ENCODE measurements at regions not wholly inside any gene's neighbourhood (a gene's known extent, or its start where the extent isn't known, plus 50 kb on each side); places are given as distances from the start of the nearest gene placed in this dataset.

DNA sequence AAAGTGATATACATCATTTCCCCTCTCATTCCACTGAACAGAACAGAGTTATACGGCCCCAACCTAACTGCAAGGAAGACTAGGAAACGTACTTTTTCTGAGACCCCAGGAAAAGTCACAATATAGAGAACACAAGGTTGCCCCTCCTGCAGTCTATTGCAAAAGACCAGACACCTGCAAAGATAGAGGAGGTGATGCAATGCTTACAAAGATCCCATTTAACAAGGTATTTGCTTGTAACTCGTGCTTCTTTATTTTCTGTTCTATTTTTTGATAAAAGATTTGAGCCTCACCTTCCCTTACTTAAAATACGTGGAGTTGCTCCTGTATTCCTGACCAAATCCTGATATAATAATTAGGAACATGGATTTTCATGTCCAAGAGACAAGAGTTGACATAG is 793.0 kb upstream of the ID2 start:
- Histone ChIP-seq H3K79me2 (ENCODE audit: insufficient read depth, low read length) (no peaks in the 10 kb centered on the region), H4K20me1 (ENCODE audit: insufficient read depth, low read length) (no peaks in the 10 kb centered on the region), H3K4me1 (ENCODE audit: control insufficient read depth in 1 of 2, insufficient read depth in 2 of 2, low read length in 2 of 2) (peaks cover 4 to 5% of the 10 kb centered on the region in 2 donors), H3K27ac (ENCODE audit: low read depth in 1 of 2, low read length in 2 of 2) (no peak overlapping the region), H3K9me3 (replicated peaks in 1 of 2; ENCODE audit: control insufficient read depth in 1 of 2, insufficient read depth in 1 of 2, low read length in 2 of 2) (no peaks in the 10 kb centered on the region), H3K4me2 (replicated peaks; ENCODE audit: extremely low read depth, low read length, poor library complexity, severe bottlenecking) (no peak overlapping the region), H3K27me3 (ENCODE audit: control insufficient read depth in 2 of 2, insufficient read depth in 2 of 2, low read length in 2 of 2) (no peaks in the 10 kb centered on the region), H3K9ac (ENCODE audit: insufficient read depth, low read length, poor library complexity, severe bottlenecking) (no peak overlapping the region), H3K4me3 (replicated peaks in 1 of 3; ENCODE audit: low read depth in 2 of 3, low read length in 3 of 3) (no peak overlapping the region), H2AFZ (ENCODE audit: insufficient read depth, low read depth, low read length, poor library complexity, severe bottlenecking) (no peak overlapping the region), H3K36me3 (replicated peaks in 1 of 2; ENCODE audit: control insufficient read depth in 1 of 2, insufficient read depth in 2 of 2, low read length in 2 of 2) (no peaks in the 10 kb centered on the region)
- TF ChIP-seq CTCF (IDR thresholded peaks at IDR 0.05) = no peak
- H3K27me3 Mint-ChIP-seq (ENCODE audit: low read depth in 3 of 3) = peaks cover 0 to 2% (median 0%) of the 10 kb centered on the region in 3 donors
- intact Hi-C loops (cut with micrococcal nuclease) = no loop called here
- DNase-seq = no peak
- peaks cover 0 to 2% (median under 1%) of the 10 kb centered on the region in 7 donors for H3K9me3 Mint-ChIP-seq
- H3K27ac Mint-ChIP-seq = no peak overlapping the region
- WGBS (ENCODE audit: insufficient coverage) = no CpG with 5 or more reads among the region's 4 CpGs
- H3K4me1 Mint-ChIP-seq = peaks cover 12% of the 10 kb centered on the region
- no peak overlapping the region for H3K4me3 Mint-ChIP-seq
- peaks cover under 1 to 1% of the 10 kb centered on the region in 2 donors for H3K36me3 Mint-ChIP-seq

DNA sequence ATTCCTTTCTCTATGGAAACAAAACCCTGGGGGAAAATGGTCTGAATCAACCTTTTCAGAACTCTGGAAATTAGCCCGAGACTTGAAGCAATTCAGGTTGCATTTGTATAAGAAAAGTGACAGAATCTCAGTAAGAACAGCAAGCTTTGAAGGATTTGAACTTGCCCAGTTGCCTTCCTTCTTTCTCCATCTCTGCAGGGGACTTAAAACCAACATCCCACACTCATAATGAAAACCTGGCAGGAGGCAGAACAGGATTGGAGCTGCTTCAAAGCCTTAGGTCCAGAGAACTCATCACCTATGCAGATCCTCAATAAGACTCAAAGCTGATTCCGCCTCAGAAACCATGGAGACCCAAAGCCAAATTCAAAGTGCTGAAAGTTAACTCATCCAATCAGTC is 790.5 kb upstream of the ID2 start:
- H4K20me1 ChIP-seq (ENCODE audit: insufficient read depth, low read length) = no peaks in the 10 kb centered on the region
- H3K36me3 Mint-ChIP-seq = no peaks in the 10 kb centered on the region
- H3K4me3 ChIP-seq (replicated peaks in 1 of 3; ENCODE audit: low read depth in 2 of 3, low read length in 3 of 3) = no peak overlapping the region
- peaks cover 15% of the 10 kb centered on the region for H3K4me1 Mint-ChIP-seq
- no peak for DNase-seq
- H3K36me3 ChIP-seq (replicated peaks in 1 of 2; ENCODE audit: control insufficient read depth in 1 of 2, insufficient read depth in 2 of 2, low read length in 2 of 2) = no peaks in the 10 kb centered on the region
- H3K4me3 Mint-ChIP-seq = no peak overlapping the region
- no peaks in the 10 kb centered on the region for H3K27me3 ChIP-seq (ENCODE audit: control insufficient read depth in 2 of 2, insufficient read depth in 2 of 2, low read length in 2 of 2)
- 100% methylated on average over 1 of the region's 2 CpGs for WGBS (ENCODE audit: insufficient coverage)
- peaks cover 9 to 13% of the 10 kb centered on the region in 2 donors for H3K4me1 ChIP-seq (ENCODE audit: control insufficient read depth in 1 of 2, insufficient read depth in 2 of 2, low read length in 2 of 2)
- H3K27ac ChIP-seq (ENCODE audit: low read depth in 1 of 2, low read length in 2 of 2) = no peak overlapping the region
- H3K79me2 ChIP-seq (ENCODE audit: insufficient read depth, low read length) = no peaks in the 10 kb centered on the region
- H3K27me3 Mint-ChIP-seq (ENCODE audit: low read depth in 3 of 3) = peaks cover 0 to 2% (median 0%) of the 10 kb centered on the region in 3 donors
- no peak overlapping the region for H3K9ac ChIP-seq (ENCODE audit: insufficient read depth, low read length, poor library complexity, severe bottlenecking)
- no peak overlapping the region for H3K4me2 ChIP-seq (replicated peaks; ENCODE audit: extremely low read depth, low read length, poor library complexity, severe bottlenecking)
- H3K9me3 ChIP-seq (replicated peaks in 1 of 2; ENCODE audit: control insufficient read depth in 1 of 2, insufficient read depth in 1 of 2, low read length in 2 of 2) = no peaks in the 10 kb centered on the region
- intact Hi-C loops (cut with micrococcal nuclease) = no loop called here
- H2AFZ ChIP-seq (ENCODE audit: insufficient read depth, low read depth, low read length, poor library complexity, severe bottlenecking) = no peak overlapping the region
- H3K9me3 Mint-ChIP-seq = no peaks in the 10 kb centered on the region
- no peak overlapping the region for H3K27ac Mint-ChIP-seq
- TF ChIP-seq CTCF (IDR thresholded peaks at IDR 0.05) = no peak

Data from CD14-positive monocyte (primary cell).